ENCODE measurements at regions not wholly inside any gene's neighbourhood (a gene's known extent, or its start where the extent isn't known, plus 50 kb on each side); places are given as distances from the start of the nearest gene placed in this dataset.

GRCh38 chr1:106925750-106926149 lies 130.7 kb upstream of the PRMT6 start:
- TF ChIP-seq POLR2A (IDR thresholded peaks at IDR 0.05; ENCODE audit: low read depth, low read length) (no peak), TAF1 (IDR thresholded peaks at IDR 0.05; ENCODE audit: borderline replicate concordance, low read depth, low read length) (no peak), POLR2AphosphoS5 (IDR thresholded peaks at IDR 0.05; ENCODE audit: low read depth, low read length) (no peak)
